Trophoblast cell (in vitro differentiated cells and primary cell): ENCODE measurements at regions not wholly inside any gene's neighbourhood (a gene's known extent, or its start where the extent isn't known, plus 50 kb on each side); places are given as distances from the start of the nearest gene placed in this dataset.
A peak's percentile ranks its signal among the peaks of the same experiment; 100 is the strongest.

Source experiments
- DNase-seq, 2 donors: peaks; one replicate each; pipeline ENCODE4 v3.0.0-alpha.2; 2016
- H2AFZ ChIP-seq: 2 replicates; pipeline ENCODE4 v1.6.1; 2013; ENCODE audit warnings: low read length, moderate library complexity, mild to moderate bottlenecking; ENCODE audit not compliant: insufficient read depth, poor library complexity
- H2AK5ac ChIP-seq: 2 replicates; pipeline ENCODE4 v1.6.1; 2013; ENCODE audit warnings: mild to moderate bottlenecking, low read length
- H2BK120ac ChIP-seq: 2 replicates; pipeline ENCODE4 v1.6.1; 2013; ENCODE audit warnings: low read length, mild to moderate bottlenecking, moderate library complexity; ENCODE audit not compliant: insufficient read depth, poor library complexity
- H2BK12ac ChIP-seq: 2 replicates; pipeline ENCODE4 v1.6.1; 2013; ENCODE audit warnings: mild to moderate bottlenecking, low read length, moderate library complexity
- H2BK5ac ChIP-seq: 2 replicates; pipeline ENCODE4 v1.6.1; 2013; ENCODE audit warnings: low read length, low read depth, moderate library complexity, mild to moderate bottlenecking; ENCODE audit not compliant: poor library complexity
- H3K14ac ChIP-seq: 2 replicates; pipeline ENCODE4 v1.6.1; 2013; ENCODE audit warnings: mild to moderate bottlenecking, low read length
- H3K18ac ChIP-seq: 2 replicates; pipeline ENCODE4 v1.6.1; 2013; ENCODE audit warnings: mild to moderate bottlenecking, low read length
- H3K23ac ChIP-seq: 2 replicates; pipeline ENCODE4 v1.6.1; 2013; ENCODE audit warnings: low read length
- H3K27ac ChIP-seq: 2 replicates; pipeline ENCODE4 v1.5.1; 2013; ENCODE audit warnings: low read depth, mild to moderate bottlenecking, inconsistent platforms, low read length, moderate library complexity
- H3K27me3 ChIP-seq: 2 replicates; pipeline ENCODE4 v1.6.1; 2013; ENCODE audit warnings: inconsistent platforms, mild to moderate bottlenecking, low read length, moderate library complexity; ENCODE audit not compliant: insufficient read depth
- H3K36me3 ChIP-seq, 2 experiments: 1 replicate in 1 of 2; 2 replicates in 1 of 2; pipeline ENCODE4 v1.6.1; 2013; ENCODE audit warnings: low read length in 2 of 2, mild to moderate bottlenecking in 2 of 2, moderate library complexity in 1 of 2; ENCODE audit not compliant: insufficient read depth in 2 of 2, control insufficient read depth in 1 of 2
- H3K4ac ChIP-seq: 2 replicates; pipeline ENCODE4 v1.6.1; 2013; ENCODE audit warnings: low read depth, mild to moderate bottlenecking, low read length, moderate library complexity
- H3K4me1 ChIP-seq, 2 experiments: 1 replicate in 1 of 2; 2 replicates in 1 of 2; pipeline ENCODE4 v1.6.1; 2013; ENCODE audit warnings: low read length in 2 of 2, mild to moderate bottlenecking in 2 of 2, moderate library complexity in 1 of 2; ENCODE audit not compliant: insufficient read depth in 2 of 2, control insufficient read depth in 1 of 2
- H3K4me2 ChIP-seq: 2 replicates; pipeline ENCODE4 v1.6.1; 2013; ENCODE audit warnings: inconsistent platforms, mild to moderate bottlenecking, low read length, moderate library complexity
- H3K4me3 ChIP-seq: 2 replicates; pipeline ENCODE4 v1.5.1; 2013; ENCODE audit warnings: mild to moderate bottlenecking, low read depth, low read length, inconsistent platforms
- H3K79me1 ChIP-seq: one replicate; pipeline ENCODE4 v1.6.1; 2013; ENCODE audit warnings: low read length
- H3K79me2 ChIP-seq: 2 replicates; pipeline ENCODE4 v1.6.1; 2013; ENCODE audit warnings: low read length, mild to moderate bottlenecking; ENCODE audit not compliant: control insufficient read depth, insufficient read depth, poor library complexity
- H3K9ac ChIP-seq: 2 replicates; pipeline ENCODE4 v1.6.1; 2013; ENCODE audit warnings: mild to moderate bottlenecking, low read length
- H3K9me3 ChIP-seq: 2 replicates; pipeline ENCODE4 v1.6.1; 2013; ENCODE audit warnings: low read depth, mild to moderate bottlenecking, control low read depth, inconsistent platforms, low read length; ENCODE audit not compliant: insufficient read depth
- H4K12ac ChIP-seq: 2 replicates; pipeline ENCODE4 v1.6.1; 2013; ENCODE audit warnings: low read depth, mild to moderate bottlenecking, low read length, moderate library complexity
- H4K8ac ChIP-seq: 2 replicates; pipeline ENCODE4 v1.6.1; 2013; ENCODE audit warnings: low read depth, mild to moderate bottlenecking, low read length, moderate library complexity
- H4K91ac ChIP-seq: one replicate; pipeline ENCODE4 v1.6.1; 2013; ENCODE audit warnings: low read depth, mild to moderate bottlenecking, low read length, moderate library complexity
- WGBS: extraction: QIAGEN DNeasy Blood & Tissue Kit; methylation state at CpG from one replicate; pipeline ENCODE4 v1.1.7; 2013; ENCODE audit warnings: missing lambda C conversion rate; ENCODE audit not compliant: insufficient read length, insufficient coverage; ENCODE audit errors: extremely low coverage; 5-methylcytosine and 5-hydroxymethylcytosine counted together

DNA sequence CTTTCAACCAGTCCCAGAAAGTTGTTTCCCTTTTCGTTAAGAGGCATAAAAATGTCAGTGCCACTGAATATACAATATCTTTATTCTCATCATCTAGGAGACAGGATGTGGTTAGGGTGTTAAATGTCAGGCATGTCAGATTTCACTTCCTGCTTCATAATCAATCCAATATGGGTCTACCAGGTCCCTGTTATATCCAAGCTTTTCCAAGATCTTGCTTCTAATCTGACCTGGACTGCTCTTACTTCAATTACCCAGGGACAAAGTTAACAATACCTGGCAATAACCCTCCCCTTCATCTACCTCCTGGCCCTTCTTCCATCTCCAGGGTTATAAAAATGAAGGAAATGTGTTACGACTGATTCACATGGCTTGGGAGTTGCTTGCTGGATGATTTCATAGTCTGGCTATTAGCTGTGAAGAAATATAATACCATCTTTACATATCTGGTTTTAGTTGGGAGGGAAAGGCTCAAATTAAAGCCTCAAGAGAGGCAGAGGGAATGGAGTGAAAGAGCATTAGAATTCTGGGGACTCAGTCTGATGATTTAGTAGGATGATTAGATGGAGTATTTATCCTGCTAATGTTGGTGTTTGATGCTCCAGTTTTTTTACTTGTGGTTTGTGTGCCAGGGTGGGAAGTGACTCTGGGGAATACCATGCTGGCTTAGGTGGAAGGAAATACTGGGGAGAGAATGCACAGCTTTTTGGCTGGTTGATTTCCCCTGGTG lies 534.3 kb downstream of the ETS1 start:
- Histone ChIP-seq H2BK12ac (peak overlapping the region; percentile 65), H3K27me3 (no peaks in the 10 kb centered on the region), H3K4ac (no peak overlapping the region), H4K91ac (peak overlapping the region; percentile 65), H3K9ac (no peak overlapping the region), H2BK5ac (peak overlapping the region; percentile 33), H3K23ac (no peak overlapping the region), H4K12ac (no peak overlapping the region), H2BK120ac (peak overlapping the region; percentile 72), H3K4me2 (no peak overlapping the region), H3K36me3 (no peaks in the 10 kb centered on the region), H3K79me2 (no peaks in the 10 kb centered on the region), H3K4me1 (no peaks in the 10 kb centered on the region), H3K14ac (no peak overlapping the region), H2AFZ (no peak overlapping the region), H3K79me1 (peaks cover 5% of the 10 kb centered on the region), H3K18ac (no peak overlapping the region), H2AK5ac (no peak overlapping the region), H3K27ac (no peak overlapping the region), H3K9me3 (no peaks in the 10 kb centered on the region), H3K4me3 (no peak overlapping the region), H4K8ac (peak overlapping the region; percentile 43)
- peak in 1 of 2 donors; percentile 46 for DNase-seq
- WGBS: no CpG with 5 or more reads among the region's 2 CpGs

DNA sequence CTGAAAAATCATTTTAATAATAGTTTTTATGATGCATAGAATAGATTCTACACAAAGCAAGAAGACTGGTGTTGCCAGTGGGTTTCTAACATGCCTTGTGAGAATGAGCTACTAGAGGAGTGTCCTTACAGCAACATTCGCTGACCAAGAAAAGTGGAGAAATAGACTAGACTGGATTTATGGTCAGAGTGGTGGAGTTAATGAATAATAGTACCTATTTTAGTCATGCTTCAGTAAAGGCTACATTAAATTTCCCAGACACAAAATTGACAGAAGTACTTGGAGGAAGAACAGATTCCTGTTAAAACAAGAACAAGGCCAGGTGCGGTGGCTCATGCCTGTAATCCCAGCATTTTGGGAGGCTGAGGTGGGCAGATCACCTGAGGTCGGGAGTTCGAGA lies 539.2 kb downstream of the ETS1 start:
- no peak overlapping the region for H3K4me2 ChIP-seq
- H2BK12ac ChIP-seq: no peak overlapping the region
- H3K27ac ChIP-seq: no peak overlapping the region
- H3K4me3 ChIP-seq: no peak overlapping the region
- H2AFZ ChIP-seq: no peak overlapping the region
- H3K18ac ChIP-seq: no peak overlapping the region
- H3K36me3 ChIP-seq: no peaks in the 10 kb centered on the region
- no peak overlapping the region for H3K4ac ChIP-seq
- H4K12ac ChIP-seq: no peak overlapping the region
- DNase-seq: no peak
- H3K27me3 ChIP-seq: no peaks in the 10 kb centered on the region
- H3K79me1 ChIP-seq: no peaks in the 10 kb centered on the region
- H4K91ac ChIP-seq: no peak overlapping the region
- WGBS: no CpG with 5 or more reads among the region's 4 CpGs
- no peak overlapping the region for H3K9ac ChIP-seq
- H2AK5ac ChIP-seq: no peak overlapping the region
- no peaks in the 10 kb centered on the region for H3K79me2 ChIP-seq
- H4K8ac ChIP-seq: no peak overlapping the region
- H3K4me1 ChIP-seq: no peaks in the 10 kb centered on the region
- H3K14ac ChIP-seq: no peak overlapping the region
- no peak overlapping the region for H2BK120ac ChIP-seq
- H3K23ac ChIP-seq: no peak overlapping the region
- H3K9me3 ChIP-seq: no peaks in the 10 kb centered on the region
- no peak overlapping the region for H2BK5ac ChIP-seq

DNA sequence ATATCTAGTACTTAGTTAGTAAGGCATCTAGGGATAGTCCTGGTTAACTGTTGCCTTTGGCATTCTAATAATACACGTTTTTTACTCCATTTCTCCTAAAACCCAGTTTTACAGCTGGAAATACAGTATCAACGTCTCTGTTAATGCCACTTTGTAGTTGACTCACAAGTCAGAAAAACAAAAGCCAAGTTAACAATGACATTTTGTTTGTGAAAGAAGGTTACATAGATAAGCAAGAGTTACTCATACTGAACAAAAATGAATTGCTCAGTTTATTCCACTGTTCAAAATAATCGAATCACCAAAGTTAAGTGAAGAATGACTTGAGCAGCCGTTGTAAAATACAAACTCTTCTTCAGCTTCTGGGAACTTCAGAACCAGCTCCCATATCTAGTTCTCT lies 540.3 kb downstream of the ETS1 start:
- Histone ChIP-seq H4K12ac (no peak overlapping the region), H3K79me1 (no peaks in the 10 kb centered on the region), H3K4ac (no peak overlapping the region), H2BK120ac (no peak overlapping the region), H3K79me2 (no peaks in the 10 kb centered on the region), H3K9me3 (no peaks in the 10 kb centered on the region), H3K23ac (no peak overlapping the region), H3K36me3 (no peaks in the 10 kb centered on the region), H2BK5ac (no peak overlapping the region), H2AK5ac (no peak overlapping the region), H4K91ac (no peak overlapping the region), H4K8ac (no peak overlapping the region), H3K4me3 (no peak overlapping the region), H3K27ac (no peak overlapping the region), H3K14ac (no peak overlapping the region), H3K9ac (no peak overlapping the region), H3K18ac (no peak overlapping the region), H3K4me2 (no peak overlapping the region), H2AFZ (no peak overlapping the region), H3K4me1 (peaks cover 2 to 6% of the 10 kb centered on the region in 2 experiments), H3K27me3 (no peaks in the 10 kb centered on the region), H2BK12ac (no peak overlapping the region)
- DNase-seq: no peak
- WGBS: no CpG with 5 or more reads among the region's 4 CpGs

DNA sequence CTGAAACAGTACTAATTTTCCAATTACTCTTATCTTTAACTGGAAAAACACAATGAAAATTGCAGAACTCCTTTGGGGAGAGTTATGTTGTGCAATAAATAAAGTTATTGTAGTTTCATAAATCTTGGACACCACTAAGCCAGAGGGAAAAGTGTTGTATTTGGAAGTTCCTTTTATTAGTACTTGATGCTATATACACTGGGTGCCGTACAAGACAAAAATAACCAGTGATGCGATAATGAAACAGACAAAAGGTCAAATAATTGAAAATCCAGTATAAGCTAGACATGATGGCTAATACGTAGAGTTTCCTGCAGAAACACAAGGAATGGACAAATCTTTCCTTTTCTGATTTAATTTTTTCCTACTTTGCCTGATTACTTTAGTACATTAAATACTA lies 541.1 kb downstream of the ETS1 start:
- Histone ChIP-seq H4K8ac (no peak overlapping the region), H4K91ac (no peak overlapping the region), H3K36me3 (no peaks in the 10 kb centered on the region), H3K14ac (no peak overlapping the region), H2BK120ac (no peak overlapping the region), H3K79me2 (no peaks in the 10 kb centered on the region), H3K4me2 (no peak overlapping the region), H3K4me1 (peaks cover 2 to 7% of the 10 kb centered on the region in 2 experiments), H3K23ac (no peak overlapping the region), H3K9ac (no peak overlapping the region), H3K4ac (no peak overlapping the region), H4K12ac (no peak overlapping the region), H2AFZ (no peak overlapping the region), H2BK5ac (no peak overlapping the region), H3K9me3 (no peaks in the 10 kb centered on the region), H2BK12ac (no peak overlapping the region), H3K79me1 (no peaks in the 10 kb centered on the region), H3K4me3 (no peak overlapping the region), H2AK5ac (no peak overlapping the region), H3K18ac (no peak overlapping the region), H3K27me3 (no peaks in the 10 kb centered on the region), H3K27ac (no peak overlapping the region)
- WGBS: no CpG with 5 or more reads among the region's 3 CpGs
- DNase-seq: no peak
